PC-3 (cell line): ENCODE measurements at regions not wholly inside any gene's neighbourhood (a gene's known extent, or its start where the extent isn't known, plus 50 kb on each side); places are given as distances from the start of the nearest gene placed in this dataset.
"Not testable (repeated sequence)": the region's sequence is repeated elsewhere in the genome, so short reads cannot be mapped to it uniquely, and the experiment has no call there.

Experiments used
- ATAC-seq: fragments of 200-7000 bp; cut with Tn5 transposase; 2 replicates; pipeline ENCODE4 v1.9.1; 2020; ENCODE audit warnings: mild to moderate bottlenecking, moderate library complexity
- BruUV-seq: library from RNA; stranded (reverse); fragments of 400-500 nt; replicated peaks from 2 replicates; lab custom pipeline; 2021; lab: Mats Ljungman, UMichigan
- CTCF ChIA-PET: fragments of 300-600 bp; sonication (Branson Sonifier 250); formaldehyde crosslinking; loops from one replicate; lab custom pipeline; 2022; ENCODE audit warnings: antibody characterized with exemption; lab: Charles Lee
- POLR2A ChIA-PET: fragments of 300-600 bp; sonication (Branson Sonifier 250); formaldehyde crosslinking; loops from one replicate; lab custom pipeline; 2022; ENCODE audit warnings: antibody characterized with exemption; ENCODE audit not compliant: unreplicated experiment; lab: Charles Lee
- DNase-seq: peaks from one replicate; pipeline ENCODE4 v3.0.0-alpha.2; 2015
- H2AFZ ChIP-seq: fragments of 300-600 bp; sonication (generic); 2 replicates; pipeline ENCODE4 v1.6.0; 2016; ENCODE audit warnings: antibody characterized with exemption, low read length
- H3F3A ChIP-seq: fragments of 300-600 bp; sonication (generic); one replicate; pipeline ENCODE4 v1.6.0; 2017; ENCODE audit warnings: antibody characterized with exemption, low read length, control low read depth, mild to moderate bottlenecking; ENCODE audit not compliant: unreplicated experiment
- H3K27ac ChIP-seq: fragments of 300-600 bp; sonication (generic); 2 replicates; pipeline ENCODE4 v1.5.1; 2016; ENCODE audit warnings: mild to moderate bottlenecking, low read length
- H3K27me3 ChIP-seq: fragments of 300-600 bp; sonication (generic); 2 replicates; pipeline ENCODE4 v1.6.1; 2016; ENCODE audit warnings: low read length, mixed read lengths
- H3K36me3 ChIP-seq: fragments of 300-600 bp; sonication (generic); 2 replicates; pipeline ENCODE4 v1.6.1; 2016; ENCODE audit warnings: low read depth, mixed run types, low read length, mixed read lengths
- H3K4me1 ChIP-seq: fragments of 300-600 bp; sonication (generic); 2 replicates; pipeline ENCODE4 v1.5.1; 2016; ENCODE audit warnings: low read length; ENCODE audit not compliant: insufficient read depth
- H3K4me2 ChIP-seq: fragments of 300-600 bp; sonication (generic); 2 replicates; pipeline ENCODE4 v1.6.0; 2016; ENCODE audit warnings: low read length
- H3K4me3 ChIP-seq: fragments of 300-600 bp; sonication (generic); 2 replicates; pipeline ENCODE4 v1.5.1; 2016; ENCODE audit warnings: mild to moderate bottlenecking, low read length, mixed read lengths
- H3K79me2 ChIP-seq: fragments of 300-600 bp; sonication (generic); 2 replicates; pipeline ENCODE4 v1.6.1; 2017; ENCODE audit warnings: low read length, mixed read lengths
- H3K9ac ChIP-seq: fragments of 300-600 bp; sonication (generic); 2 replicates; pipeline ENCODE4 v1.6.0; 2016; ENCODE audit warnings: mild to moderate bottlenecking, low read length
- H3K9me2 ChIP-seq: fragments of 300-600 bp; sonication (generic); replicated peaks from 2 replicates; pipeline ENCODE4 v1.6.1; 2016; ENCODE audit warnings: mixed run types, low read length, mixed read lengths
- H3K9me3 ChIP-seq: fragments of 300-600 bp; sonication (generic); 2 replicates; pipeline ENCODE4 v1.6.1; 2016; ENCODE audit warnings: low read length, mixed read lengths
- H4K20me1 ChIP-seq: fragments of 300-600 bp; sonication (generic); 2 replicates; pipeline ENCODE4 v1.6.1; 2016; ENCODE audit warnings: low read length, mixed read lengths
- CTCF ChIP-seq: fragments of 300-600 bp; sonication (generic); conservative IDR thresholded peaks from 2 replicates; pipeline ENCODE4 v1.5.1; 2017; ENCODE audit warnings: antibody characterized with exemption, low read depth, mild to moderate bottlenecking, low read length
- EZH2 ChIP-seq: fragments of 300-600 bp; sonication (generic); IDR thresholded peaks from one replicate; pipeline ENCODE4 v1.6.1; 2017; ENCODE audit warnings: antibody characterized with exemption, mild to moderate bottlenecking, low read length; ENCODE audit not compliant: unreplicated experiment
- EZH2phosphoT487 ChIP-seq: fragments of 300-600 bp; sonication (generic); IDR thresholded peaks from 2 replicates; pipeline ENCODE4 v1.6.1; 2018; ENCODE audit warnings: mild to moderate bottlenecking, antibody characterized with exemption, low read length, borderline replicate concordance
- intact Hi-C: fragments of 100-400 bp; cut with micrococcal nuclease; formaldehyde crosslinking; loops from 2 replicates; pipeline ENCODE4 v1.9.0; 2023

- 0 out of 2 replicates have a peak, but pooled peaks cover 4% of the 10 kb centered on the region for H3K27me3 ChIP-seq
- H2AFZ ChIP-seq = no peak overlapping the region
- no peak overlapping the region for H3K9ac ChIP-seq
- no peak overlapping the region for H3K27ac ChIP-seq
- no peaks in the 10 kb centered on the region for H3K9me3 ChIP-seq
- DNase-seq = no peak
- ChIA-PET POLR2A (no interaction called here), CTCF (interaction anchor here (0.6 kb wide), 1 partner anchor 195 kb away, joined by 4 read pairs; no protein-coding TSS in a partner anchor)
- no peaks in the 10 kb centered on the region for H3K4me1 ChIP-seq
- H3K79me2 ChIP-seq = no peaks in the 10 kb centered on the region
- H4K20me1 ChIP-seq = no peaks in the 10 kb centered on the region
- ATAC-seq = no peak
- H3F3A ChIP-seq = no peaks in the 10 kb centered on the region
- H3K36me3 ChIP-seq = no peaks in the 10 kb centered on the region
- no peaks in the 10 kb centered on the region for H3K9me2 ChIP-seq
- H3K4me3 ChIP-seq = no peak overlapping the region
- H3K4me2 ChIP-seq = no peak overlapping the region
- intact Hi-C loops = no loop called here
- TF ChIP-seq EZH2 (no peak), EZH2phosphoT487 (no peak), CTCF (no peak)
- no TSS peak for BruUV-seq
Measured at GRCh38 chr9:31542384-31543055, 841.9 kb upstream of the ACO1 start.

GRCh38 chr9:31554941-31555340 is 829.5 kb upstream of the ACO1 start:
- BruUV-seq = no TSS peak
- Histone ChIP-seq H4K20me1 (no peaks in the 10 kb centered on the region), H3K4me3 (no peak overlapping the region), H3K36me3 (no peaks in the 10 kb centered on the region), H3K79me2 (no peaks in the 10 kb centered on the region), H3K27ac (no peak overlapping the region), H3K9me2 (no peaks in the 10 kb centered on the region), H3K4me2 (no peak overlapping the region), H2AFZ (no peak overlapping the region), H3K9ac (no peak overlapping the region), H3K9me3 (no peaks in the 10 kb centered on the region), H3K4me1 (no peaks in the 10 kb centered on the region), H3F3A (no peaks in the 10 kb centered on the region), H3K27me3 (peaks cover 8% of the 10 kb centered on the region; the same call in 1 of the 2 replicates)
- ATAC-seq (no peak), DNase-seq (no peak)
- POLR2A ChIA-PET = no interaction called here
- TF ChIP-seq EZH2 (no peak), CTCF (no peak), EZH2phosphoT487 (no peak)
- intact Hi-C loops = no loop called here
- CTCF ChIA-PET = no interaction called here

GRCh38 chr9:31556667-31557463 is 827.6 kb upstream of the ACO1 start:
- no peak overlapping the region for H2AFZ ChIP-seq
- no peaks in the 10 kb centered on the region for H3K27me3 ChIP-seq
- no TSS peak for BruUV-seq
- no peak overlapping the region for H3K4me3 ChIP-seq
- no peaks in the 10 kb centered on the region for H3K9me2 ChIP-seq
- no peaks in the 10 kb centered on the region for H4K20me1 ChIP-seq
- POLR2A ChIA-PET = no interaction called here
- TF ChIP-seq CTCF (no peak), EZH2phosphoT487 (no peak)
- no peak for DNase-seq
- CTCF ChIA-PET = no interaction called here
- no peaks in the 10 kb centered on the region for H3K9me3 ChIP-seq
- H3K4me1 ChIP-seq = no peaks in the 10 kb centered on the region
- no peaks in the 10 kb centered on the region for H3K79me2 ChIP-seq
- no peak for ATAC-seq
- H3K9ac ChIP-seq = no peak overlapping the region
- H3K27ac ChIP-seq = no peak overlapping the region
- no peaks in the 10 kb centered on the region for H3F3A ChIP-seq
- no peaks in the 10 kb centered on the region for H3K36me3 ChIP-seq
- H3K4me2 ChIP-seq = no peak overlapping the region
- intact Hi-C loops = no loop called here

GRCh38 chr9:31572190-31572589 is 812.3 kb upstream of the ACO1 start:
- POLR2A ChIA-PET, H3K27me3 ChIP-seq, intact Hi-C loops, CTCF ChIA-PET, H4K20me1 ChIP-seq, H3F3A ChIP-seq, H3K9ac ChIP-seq, H3K4me3 ChIP-seq, H3K79me2 ChIP-seq, ATAC-seq, H3K9me3 ChIP-seq, H3K4me2 ChIP-seq, H3K27ac ChIP-seq, H3K36me3 ChIP-seq, H2AFZ ChIP-seq, H3K9me2 ChIP-seq, H3K4me1 ChIP-seq, DNase-seq, BruUV-seq: not testable (repeated sequence)
